ENCODE measurements at regions not wholly inside any gene's neighbourhood (a gene's known extent, or its start where the extent isn't known, plus 50 kb on each side); places are given as distances from the start of the nearest gene placed in this dataset.
A peak's percentile ranks its signal among the peaks of the same experiment; 100 is the strongest.
"Not testable (repeated sequence)": the region's sequence is repeated elsewhere in the genome, so short reads cannot be mapped to it uniquely, and the experiment has no call there.

- no peak for DNase-seq (ENCODE audit: low read depth in 4 of 4, low spot score in 3 of 4)
These were observed 123.7 kb downstream of the COX18 start for GRCh38 chr4:72945719-72946336.

- DNase-seq (ENCODE audit: low read depth in 4 of 4, low spot score in 3 of 4): no peak
These were observed 127.0 kb downstream of the COX18 start for GRCh38 chr4:72942565-72942964.

- DNase-seq (ENCODE audit: low read depth in 4 of 4, low spot score in 3 of 4): peak in 1 of 4 donors; percentile 5
These were observed 131.0 kb downstream of the COX18 start for GRCh38 chr4:72938516-72938915.

GRCh38 chr4:72935462-72935861, 134.1 kb downstream of the COX18 start:
- no peak for DNase-seq (ENCODE audit: low read depth in 4 of 4, low spot score in 3 of 4)

- no peak for DNase-seq (ENCODE audit: low read depth in 4 of 4, low spot score in 3 of 4)
These were observed 136.5 kb downstream of the COX18 start for GRCh38 chr4:72933029-72933428.

- no peak for DNase-seq (ENCODE audit: low read depth in 4 of 4, low spot score in 3 of 4)
These were observed 138.2 kb downstream of the COX18 start for GRCh38 chr4:72931346-72931745.

- DNase-seq (ENCODE audit: low read depth in 4 of 4, low spot score in 3 of 4): not testable (repeated sequence)
These were observed 139.8 kb downstream of the COX18 start for GRCh38 chr4:72929596-72930274.

GRCh38 chr4:72924814-72925213, 144.7 kb downstream of the COX18 start:
- no peak for DNase-seq (ENCODE audit: low read depth in 4 of 4, low spot score in 3 of 4)

GRCh38 chr4:72919937-72920336, 149.6 kb downstream of the COX18 start:
- DNase-seq (ENCODE audit: low read depth in 4 of 4, low spot score in 3 of 4): no peak

- DNase-seq (ENCODE audit: low read depth in 4 of 4, low spot score in 3 of 4): no peak
These were observed 150.1 kb downstream of the COX18 start for GRCh38 chr4:72919464-72919863.

- no peak for DNase-seq (ENCODE audit: low read depth in 4 of 4, low spot score in 3 of 4)
These were observed 151.2 kb downstream of the COX18 start for GRCh38 chr4:72918362-72918761.

GRCh38 chr4:72911316-72911715, 158.2 kb downstream of the COX18 start:
- DNase-seq (ENCODE audit: low read depth in 4 of 4, low spot score in 3 of 4): no peak

- no peak for DNase-seq (ENCODE audit: low read depth in 4 of 4, low spot score in 3 of 4)
These were observed 160.1 kb downstream of the COX18 start for GRCh38 chr4:72909461-72909860.

GRCh38 chr4:72902354-72902753, 167.2 kb downstream of the COX18 start:
- no peak for DNase-seq (ENCODE audit: low read depth in 4 of 4, low spot score in 3 of 4)

GRCh38 chr4:72901553-72901952, 168.0 kb downstream of the COX18 start:
- DNase-seq (ENCODE audit: low read depth in 4 of 4, low spot score in 3 of 4): no peak

- no peak for DNase-seq (ENCODE audit: low read depth in 4 of 4, low spot score in 3 of 4)
These were observed 168.6 kb downstream of the COX18 start for GRCh38 chr4:72900952-72901351.

- DNase-seq (ENCODE audit: low read depth in 4 of 4, low spot score in 3 of 4): no peak
These were observed 169.9 kb downstream of the COX18 start for GRCh38 chr4:72899621-72900020.

- DNase-seq (ENCODE audit: low read depth in 4 of 4, low spot score in 3 of 4): no peak
These were observed 170.3 kb downstream of the COX18 start for GRCh38 chr4:72899214-72899613.

GRCh38 chr4:72896515-72896914, 173.0 kb downstream of the COX18 start:
- DNase-seq (ENCODE audit: low read depth in 4 of 4, low spot score in 3 of 4): no peak

GRCh38 chr4:72895408-72895807, 174.1 kb downstream of the COX18 start:
- no peak for DNase-seq (ENCODE audit: low read depth in 4 of 4, low spot score in 3 of 4)

- DNase-seq (ENCODE audit: low read depth in 4 of 4, low spot score in 3 of 4): no peak
These were observed 176.0 kb downstream of the COX18 start for GRCh38 chr4:72893354-72894066.

GRCh38 chr4:72888331-72888730, 181.2 kb downstream of the COX18 start:
- DNase-seq (ENCODE audit: low read depth in 4 of 4, low spot score in 3 of 4): no peak

Measured in right renal pelvis (tissue), 4 donors.